ENCODE measurements at regions not wholly inside any gene's neighbourhood (a gene's known extent, or its start where the extent isn't known, plus 50 kb on each side); places are given as distances from the start of the nearest gene placed in this dataset.

DNA sequence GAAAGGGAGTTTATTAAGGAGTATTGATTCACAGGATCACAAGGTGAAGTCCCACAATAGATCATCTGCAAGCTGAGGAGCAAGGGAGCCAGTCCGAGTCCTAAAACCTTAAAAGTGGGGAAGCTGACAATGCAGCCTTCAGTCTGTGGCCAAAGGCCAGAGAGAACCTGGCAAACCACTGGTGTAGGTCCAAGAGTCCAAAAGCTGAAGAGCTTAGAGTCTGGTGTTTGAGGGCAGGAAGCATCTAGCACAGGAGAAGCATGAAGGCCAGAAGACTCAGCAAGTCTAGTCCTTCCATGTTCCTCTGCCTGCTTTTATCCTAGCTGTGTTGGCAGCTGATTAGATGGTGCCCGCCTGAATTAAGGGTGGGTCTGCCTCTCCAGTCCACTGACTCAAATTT is 193.0 kb downstream of the KIF2B start:
- Histone ChIP-seq H3K27me3 (no peaks in the 10 kb centered on the region), H3K36me3 (no peaks in the 10 kb centered on the region), H3K9me3 (peaks cover 0 to 8% (median 0%) of the 10 kb centered on the region in 4 donors), H3K4me3 (no peak overlapping the region), H3K27ac (no peak overlapping the region), H3K4me1 (no peaks in the 10 kb centered on the region)
- DNase-seq (ENCODE audit: low spot score in 2 of 2) = no peak
- WGBS, 2 donors = 80 to 90% methylated on average over 2 of the region's 2 CpGs
- TF ChIP-seq POLR2A (IDR thresholded peaks at IDR 0.05) = no peak
- TF ChIP-seq, protein P1, sequence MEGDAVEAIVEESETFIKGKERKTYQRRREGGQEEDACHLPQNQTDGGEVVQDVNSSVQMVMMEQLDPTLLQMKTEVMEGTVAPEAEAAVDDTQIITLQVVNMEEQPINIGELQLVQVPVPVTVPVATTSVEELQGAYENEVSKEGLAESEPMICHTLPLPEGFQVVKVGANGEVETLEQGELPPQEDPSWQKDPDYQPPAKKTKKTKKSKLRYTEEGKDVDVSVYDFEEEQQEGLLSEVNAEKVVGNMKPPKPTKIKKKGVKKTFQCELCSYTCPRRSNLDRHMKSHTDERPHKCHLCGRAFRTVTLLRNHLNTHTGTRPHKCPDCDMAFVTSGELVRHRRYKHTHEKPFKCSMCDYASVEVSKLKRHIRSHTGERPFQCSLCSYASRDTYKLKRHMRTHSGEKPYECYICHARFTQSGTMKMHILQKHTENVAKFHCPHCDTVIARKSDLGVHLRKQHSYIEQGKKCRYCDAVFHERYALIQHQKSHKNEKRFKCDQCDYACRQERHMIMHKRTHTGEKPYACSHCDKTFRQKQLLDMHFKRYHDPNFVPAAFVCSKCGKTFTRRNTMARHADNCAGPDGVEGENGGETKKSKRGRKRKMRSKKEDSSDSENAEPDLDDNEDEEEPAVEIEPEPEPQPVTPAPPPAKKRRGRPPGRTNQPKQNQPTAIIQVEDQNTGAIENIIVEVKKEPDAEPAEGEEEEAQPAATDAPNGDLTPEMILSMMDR (IDR thresholded peaks at IDR 0.05) = no peak
- TF ChIP-seq EP300 (IDR thresholded peaks at IDR 0.05) = no peak

DNA sequence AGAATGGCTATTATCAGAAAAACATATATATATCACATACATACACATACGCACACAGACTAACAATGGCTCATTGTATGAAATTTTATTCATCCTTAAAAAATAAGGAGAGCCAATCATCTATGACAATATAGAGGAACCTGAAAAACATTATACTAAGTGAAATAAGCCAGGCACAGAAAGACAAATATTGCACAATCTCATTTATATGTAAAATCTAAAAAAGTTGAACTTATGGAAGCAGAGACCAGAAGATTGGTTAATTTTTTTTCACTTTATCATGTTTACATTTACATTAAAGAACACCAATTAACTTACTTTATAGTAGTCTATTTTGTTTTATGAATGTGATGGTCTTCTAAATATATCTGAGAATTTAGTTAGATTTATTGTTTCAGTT is 198.7 kb downstream of the KIF2B start:
- no peak overlapping the region for H3K4me3 ChIP-seq
- H3K27ac ChIP-seq = no peak overlapping the region
- H3K27me3 ChIP-seq = no peaks in the 10 kb centered on the region
- TF ChIP-seq, protein P1 (IDR thresholded peaks at IDR 0.05) = no peak
- no peaks in the 10 kb centered on the region for H3K4me1 ChIP-seq
- DNase-seq (ENCODE audit: low spot score in 2 of 2) = no peak
- WGBS, 2 donors = 78 to 81% methylated on average over 1 of the region's 1 CpG
- no peaks in the 10 kb centered on the region for H3K36me3 ChIP-seq
- peaks cover 0 to 8% (median 0%) of the 10 kb centered on the region in 4 donors for H3K9me3 ChIP-seq

DNA sequence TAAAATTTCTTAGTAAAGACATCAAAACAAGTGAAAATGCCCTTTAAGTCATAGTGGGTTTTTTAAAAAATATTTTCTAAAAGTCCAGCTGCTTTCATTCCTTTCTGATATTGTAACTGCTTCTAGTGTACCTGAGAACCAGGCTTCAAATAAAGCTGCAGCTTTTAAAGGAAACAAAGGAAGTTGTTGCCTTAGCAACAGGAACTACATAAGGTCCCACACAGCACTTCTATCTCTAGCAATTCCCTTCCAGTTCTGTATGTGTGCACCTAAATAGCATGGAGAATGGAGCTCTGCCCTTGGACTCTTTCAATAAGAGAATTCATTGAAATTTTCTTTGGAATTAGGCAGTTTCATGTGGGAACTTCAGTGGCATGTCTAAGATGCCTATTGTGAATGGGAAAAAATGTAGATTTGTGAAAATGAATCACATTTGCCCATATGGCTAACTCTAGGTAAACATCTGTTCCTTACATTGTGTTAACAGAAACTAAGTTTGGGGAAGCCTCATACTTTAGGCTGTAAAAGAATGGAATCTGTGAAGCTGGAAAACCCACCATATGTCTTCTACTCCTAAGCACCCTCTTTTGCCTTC is 206.4 kb downstream of the KIF2B start:
- Histone ChIP-seq H3K9me3 (no peaks in the 10 kb centered on the region), H3K4me1 (no peaks in the 10 kb centered on the region), H3K27me3 (no peaks in the 10 kb centered on the region), H3K36me3 (no peaks in the 10 kb centered on the region), H3K4me3 (no peak overlapping the region), H3K27ac (no peak overlapping the region)
- DNase-seq (ENCODE audit: low spot score in 2 of 2) = no peak
- TF ChIP-seq, protein P1 (IDR thresholded peaks at IDR 0.05) = no peak
- TF ChIP-seq POLR2A (IDR thresholded peaks at IDR 0.05) (no peak), EP300 (IDR thresholded peaks at IDR 0.05) (no peak)

DNA sequence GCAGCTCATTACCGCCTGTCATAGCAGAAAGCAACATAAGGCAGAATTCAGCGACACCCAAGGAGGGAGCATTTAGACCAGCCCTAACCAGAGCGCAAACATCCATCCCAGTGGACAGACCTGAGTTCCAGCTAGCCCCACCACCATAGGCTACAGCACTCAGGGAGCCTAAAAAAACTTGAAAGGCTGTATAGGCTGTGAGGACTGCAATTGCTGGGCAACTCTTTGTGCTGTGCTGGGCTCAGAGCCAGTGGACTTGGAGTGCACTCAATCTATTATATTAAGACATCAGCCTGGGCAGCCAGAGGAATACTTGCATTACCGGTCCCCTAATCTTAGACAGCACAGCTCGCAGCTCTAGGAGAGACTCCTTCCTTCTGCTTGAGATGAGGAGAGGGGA is 207.3 kb downstream of the KIF2B start:
- no peak for DNase-seq (ENCODE audit: low spot score in 2 of 2)
- no peaks in the 10 kb centered on the region for H3K9me3 ChIP-seq

DNA sequence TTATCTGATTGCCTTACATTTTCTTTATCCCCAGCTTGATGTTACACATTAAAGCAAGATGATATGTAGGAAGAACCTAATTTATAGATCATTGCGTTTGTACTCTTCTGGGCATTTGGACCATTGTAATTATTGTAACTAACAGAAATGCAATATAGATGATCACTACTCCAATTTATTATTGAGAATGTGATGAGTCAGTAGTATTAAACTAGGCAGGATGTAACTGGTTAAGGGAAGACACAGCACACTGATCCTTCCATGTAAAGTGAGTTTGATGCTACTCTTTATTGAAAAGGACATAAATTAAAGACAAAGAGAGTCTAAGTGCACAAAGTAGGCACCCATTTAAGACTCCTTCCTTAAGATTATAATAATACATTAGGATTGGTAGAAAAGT is 223.8 kb downstream of the KIF2B start:
- H3K4me3 ChIP-seq = no peak overlapping the region
- H3K9me3 ChIP-seq = peaks cover 0 to 9% (median 0%) of the 10 kb centered on the region in 4 donors
- no peaks in the 10 kb centered on the region for H3K4me1 ChIP-seq
- no peak overlapping the region for H3K27ac ChIP-seq
- no peaks in the 10 kb centered on the region for H3K27me3 ChIP-seq
- TF ChIP-seq, protein P1 (IDR thresholded peaks at IDR 0.05) = no peak
- TF ChIP-seq POLR2A (IDR thresholded peaks at IDR 0.05) = no peak
- TF ChIP-seq EP300 (IDR thresholded peaks at IDR 0.05) = no peak
- no peak for DNase-seq (ENCODE audit: low spot score in 2 of 2)
- no peaks in the 10 kb centered on the region for H3K36me3 ChIP-seq
- WGBS, 2 donors = 96 to 98% methylated on average over 1 of the region's 1 CpG

More for the DNA sequence above, 207.3 kb downstream of the KIF2B start:
- H3K27me3 ChIP-seq = no peaks in the 10 kb centered on the region
- TF ChIP-seq EP300 (IDR thresholded peaks at IDR 0.05) = no peak
- TF ChIP-seq POLR2A (IDR thresholded peaks at IDR 0.05) = no peak
- TF ChIP-seq, protein P1 (IDR thresholded peaks at IDR 0.05) = no peak
- 85 to 92% methylated on average over 5 of the region's 5 CpGs for WGBS, 2 donors
- H3K36me3 ChIP-seq = no peaks in the 10 kb centered on the region
- H3K4me1 ChIP-seq = no peaks in the 10 kb centered on the region
- no peak overlapping the region for H3K27ac ChIP-seq
- no peak overlapping the region for H3K4me3 ChIP-seq
